B cell (primary cell): ENCODE measurements at regions not wholly inside any gene's neighbourhood (a gene's known extent, or its start where the extent isn't known, plus 50 kb on each side); places are given as distances from the start of the nearest gene placed in this dataset.
"Not testable (repeated sequence)": the region's sequence is repeated elsewhere in the genome, so short reads cannot be mapped to it uniquely, and the experiment has no call there.

Experiments used
- ATAC-seq: fragments of 200-7000 bp; cut with Tn5 transposase; one replicate; pipeline ENCODE4 v1.10.0; 2021; ENCODE audit warnings: low read depth, mild to moderate bottlenecking, moderate number of reproducible peaks, moderate library complexity
- CTCF ChIA-PET: fragments of 350-600 bp; sonication (Branson Sonifier 250); formaldehyde crosslinking; loops from one replicate; lab custom pipeline; 2021; ENCODE audit warnings: antibody characterized with exemption, inconsistent platforms; lab: Charles Lee
- POLR2A ChIA-PET: fragments of 350-600 bp; sonication (Branson Sonifier 250); formaldehyde crosslinking; loops from one replicate; lab custom pipeline; 2021; ENCODE audit warnings: antibody characterized with exemption; lab: Charles Lee
- DNase-seq: peaks from one replicate; pipeline ENCODE4 v3.0.0; 2013
- H2AFZ ChIP-seq: 2 replicates; pipeline ENCODE4 v1.6.1; 2012; ENCODE audit warnings: mild to moderate bottlenecking, low read depth, low read length; ENCODE audit not compliant: insufficient read depth, poor library complexity, severe bottlenecking
- H3K27ac ChIP-seq, 2 donors: 1 replicate in 1 of 2; 2 replicates in 1 of 2; pipeline ENCODE4 v1.5.1; 2012 to 2013; ENCODE audit warnings: low read length in 2 of 2, mild to moderate bottlenecking in 2 of 2, moderate library complexity in 1 of 2
- H3K27me3 ChIP-seq, 4 experiments: fragments of 200-600 bp in 1 of 4; sonication (generic) in 1 of 4; replicated peaks in 1 of 4; 1 replicate in 2 of 4; 2 replicates in 2 of 4; pipeline versions ENCODE4 v1.6.1 to v1.7.0; 2013 to 2016; ENCODE audit warnings: low read length in 3 of 4, mild to moderate bottlenecking in 2 of 4, mixed read lengths in 1 of 4, moderate library complexity in 1 of 4; ENCODE audit not compliant: insufficient read depth in 4 of 4, control insufficient read depth in 3 of 4; ENCODE audit errors: control extremely low read depth in 1 of 4
- H3K36me3 ChIP-seq, 2 experiments: replicated peaks in 1 of 2; 1 replicate in 1 of 2; 2 replicates in 1 of 2; pipeline versions ENCODE4 v1.6.1 to v1.7.1; 2013; ENCODE audit warnings: low read length in 1 of 2; ENCODE audit not compliant: insufficient read depth in 2 of 2, control insufficient read depth in 1 of 2; ENCODE audit errors: control extremely low read depth in 1 of 2, extremely low read depth in 1 of 2
- H3K4me1 ChIP-seq, 2 donors: fragments of 200-600 bp in 1 of 2; sonication (generic) in 1 of 2; 1 replicate in 1 of 2; 2 replicates in 1 of 2; pipeline versions ENCODE4 v1.5.1 to v1.6.1; 2013 to 2017; ENCODE audit warnings: low read length in 2 of 2; ENCODE audit not compliant: control insufficient read depth in 2 of 2, insufficient read depth in 2 of 2
- H3K4me2 ChIP-seq: replicated peaks from 2 replicates; pipeline ENCODE3; 2012; ENCODE audit warnings: mild to moderate bottlenecking, low read depth, low read length; ENCODE audit not compliant: poor library complexity, severe bottlenecking
- H3K4me3 ChIP-seq, 5 experiments: fragments of 200-600 bp in 1 of 5; sonication (generic) in 1 of 5; 1 replicate in 3 of 5; 2 replicates in 2 of 5; pipeline versions ENCODE4 v1.5.1 to v1.7.0; 2011 to 2016; ENCODE audit warnings: low read length in 4 of 5, mild to moderate bottlenecking in 4 of 5, low read depth in 2 of 5, control low read depth in 1 of 5, moderate library complexity in 1 of 5; ENCODE audit not compliant: insufficient read depth in 1 of 5; ENCODE audit errors: control extremely low read depth in 1 of 5, extremely low read depth in 1 of 5
- H3K79me2 ChIP-seq: fragments of 200-600 bp; sonication (generic); one replicate; pipeline ENCODE4 v1.6.0; 2016; ENCODE audit warnings: low read length; ENCODE audit not compliant: control insufficient read depth, insufficient read depth
- H3K9ac ChIP-seq: fragments of 200-600 bp; sonication (generic); 2 replicates; pipeline ENCODE4 v1.6.1; 2017; ENCODE audit warnings: mild to moderate bottlenecking, low read length, moderate library complexity
- H3K9me3 ChIP-seq, 3 donors: one replicate each; pipeline versions ENCODE4 v1.6.1 to v1.7.1; 2013; ENCODE audit warnings: low read length in 2 of 3; ENCODE audit not compliant: control insufficient read depth in 2 of 3, insufficient read depth in 1 of 3; ENCODE audit errors: control extremely low read depth in 1 of 3
- H4K20me1 ChIP-seq: 2 replicates; pipeline ENCODE4 v1.6.0; 2012; ENCODE audit warnings: mild to moderate bottlenecking, low read length; ENCODE audit not compliant: insufficient read depth, control insufficient read depth, poor library complexity, severe bottlenecking
- H3K27ac Mint-ChIP-seq: one replicate; pipeline ENCODE4 v1.8.0; 2021; ENCODE audit warnings: mixed read lengths
- H3K27me3 Mint-ChIP-seq: one replicate; pipeline ENCODE4 v1.8.0; 2021; ENCODE audit warnings: mixed read lengths
- H3K4me1 Mint-ChIP-seq: one replicate; pipeline ENCODE4 v1.8.0; 2021; ENCODE audit warnings: mixed read lengths
- H3K4me3 Mint-ChIP-seq: one replicate; pipeline ENCODE4 v1.8.0; 2021; ENCODE audit warnings: mixed read lengths
- H3K9me3 Mint-ChIP-seq: one replicate; pipeline ENCODE4 v1.8.0; 2022; ENCODE audit warnings: mixed read lengths; ENCODE audit not compliant: insufficient read depth
- EZH2 ChIP-seq: IDR thresholded peaks from 2 replicates; pipeline ENCODE4 v1.6.1; 2012; ENCODE audit warnings: borderline replicate concordance, low read depth, mild to moderate bottlenecking, moderate library complexity, low read length; ENCODE audit not compliant: insufficient read depth, poor library complexity, severe bottlenecking
- WGBS: methylation state at CpG from one replicate; pipeline ENCODE4 v1.1.5; 2013; ENCODE audit warnings: missing lambda C conversion rate; ENCODE audit not compliant: insufficient coverage; 5-methylcytosine and 5-hydroxymethylcytosine counted together
- intact Hi-C: fragments of 100-400 bp; cut with micrococcal nuclease; formaldehyde crosslinking; loops from one replicate; pipeline ENCODE4 v1.10.0; 2022
- TF ChIP-seq, protein P1 (sequence below): fragments of 200-600 bp; IDR thresholded peaks from one replicate; pipeline ENCODE4 v1.8.0; 2022; ENCODE audit warnings: antibody characterized with exemption, mild to moderate bottlenecking

DNA sequence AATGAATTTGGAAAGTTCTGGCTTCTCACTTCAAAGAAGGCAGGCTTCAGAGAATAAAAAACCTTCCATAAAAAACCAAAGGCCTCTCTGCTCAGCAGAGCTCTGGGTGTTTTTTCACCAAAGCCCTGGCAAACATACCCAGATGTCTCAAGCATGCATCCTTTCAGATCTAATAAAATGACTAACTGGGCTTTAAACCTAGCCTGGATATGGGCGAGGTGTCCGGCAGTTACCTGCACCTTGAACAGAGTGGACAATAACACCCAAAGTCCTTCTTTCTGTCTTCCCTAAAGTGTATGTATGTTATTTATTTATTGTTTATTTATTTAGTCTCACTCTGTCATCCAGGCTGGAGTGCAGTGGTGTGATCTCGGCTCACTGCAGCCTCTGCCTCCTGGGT lies 469.3 kb downstream of the XYLT1 start:
- POLR2A ChIA-PET: no interaction called here
- CTCF ChIA-PET: interaction anchor here (1.8 kb wide), 1 partner anchor 11 kb away, joined by 6 read pairs; no protein-coding TSS in a partner anchor
- TF ChIP-seq EZH2: no peak
- TF ChIP-seq, protein P1, sequence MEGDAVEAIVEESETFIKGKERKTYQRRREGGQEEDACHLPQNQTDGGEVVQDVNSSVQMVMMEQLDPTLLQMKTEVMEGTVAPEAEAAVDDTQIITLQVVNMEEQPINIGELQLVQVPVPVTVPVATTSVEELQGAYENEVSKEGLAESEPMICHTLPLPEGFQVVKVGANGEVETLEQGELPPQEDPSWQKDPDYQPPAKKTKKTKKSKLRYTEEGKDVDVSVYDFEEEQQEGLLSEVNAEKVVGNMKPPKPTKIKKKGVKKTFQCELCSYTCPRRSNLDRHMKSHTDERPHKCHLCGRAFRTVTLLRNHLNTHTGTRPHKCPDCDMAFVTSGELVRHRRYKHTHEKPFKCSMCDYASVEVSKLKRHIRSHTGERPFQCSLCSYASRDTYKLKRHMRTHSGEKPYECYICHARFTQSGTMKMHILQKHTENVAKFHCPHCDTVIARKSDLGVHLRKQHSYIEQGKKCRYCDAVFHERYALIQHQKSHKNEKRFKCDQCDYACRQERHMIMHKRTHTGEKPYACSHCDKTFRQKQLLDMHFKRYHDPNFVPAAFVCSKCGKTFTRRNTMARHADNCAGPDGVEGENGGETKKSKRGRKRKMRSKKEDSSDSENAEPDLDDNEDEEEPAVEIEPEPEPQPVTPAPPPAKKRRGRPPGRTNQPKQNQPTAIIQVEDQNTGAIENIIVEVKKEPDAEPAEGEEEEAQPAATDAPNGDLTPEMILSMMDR: no peak
- Histone ChIP-seq H3K9me3 (no peaks in the 10 kb centered on the region), H4K20me1 (no peaks in the 10 kb centered on the region), H2AFZ (no peak overlapping the region), H3K27me3 (no peaks in the 10 kb centered on the region), H3K9ac (no peak overlapping the region), H3K4me1 (peaks cover 5 to 6% of the 10 kb centered on the region in 2 donors), H3K79me2 (no peaks in the 10 kb centered on the region), H3K36me3 (no peaks in the 10 kb centered on the region), H3K4me3 (no peak overlapping the region), H3K27ac (no peak overlapping the region), H3K4me2 (no peak overlapping the region)
- H3K27me3 Mint-ChIP-seq: no peaks in the 10 kb centered on the region
- H3K9me3 Mint-ChIP-seq: no peaks in the 10 kb centered on the region
- DNase-seq: no peak
- H3K27ac Mint-ChIP-seq: no peak overlapping the region
- intact Hi-C loops: no loop called here
- no CpG with 5 or more reads among the region's 3 CpGs for WGBS
- H3K4me3 Mint-ChIP-seq: no peak overlapping the region
- ATAC-seq: no peak
- H3K4me1 Mint-ChIP-seq: peaks cover 7% of the 10 kb centered on the region

DNA sequence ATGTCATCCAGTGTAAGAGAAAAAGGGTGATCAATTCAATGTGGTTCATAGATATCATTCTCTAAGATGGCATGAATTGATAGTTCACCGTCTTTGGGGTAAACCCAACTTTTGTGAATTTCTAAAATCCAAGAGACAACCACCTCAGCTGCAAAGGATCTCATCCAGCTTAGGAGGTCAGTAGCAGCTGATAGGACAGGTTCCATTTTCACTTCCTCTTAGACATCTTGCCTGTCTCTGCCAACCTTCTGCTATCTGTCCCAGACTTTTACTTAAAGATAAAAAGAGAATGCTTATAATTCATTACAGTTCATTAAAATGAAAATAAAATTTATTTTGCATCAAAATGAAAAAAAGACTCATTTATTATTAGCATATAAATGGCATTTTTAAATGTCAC lies 468.2 kb downstream of the XYLT1 start:
- Histone ChIP-seq H3K4me2 (no peak overlapping the region), H3K4me1 (peaks cover 5 to 6% of the 10 kb centered on the region in 2 donors), H3K27ac (no peak overlapping the region), H4K20me1 (no peaks in the 10 kb centered on the region), H3K9me3 (no peaks in the 10 kb centered on the region), H3K4me3 (no peak overlapping the region), H3K27me3 (no peaks in the 10 kb centered on the region), H3K9ac (no peak overlapping the region), H2AFZ (no peak overlapping the region), H3K79me2 (no peaks in the 10 kb centered on the region), H3K36me3 (no peaks in the 10 kb centered on the region)
- Mint-ChIP-seq H3K27me3 (no peaks in the 10 kb centered on the region), H3K4me1 (peaks cover 7% of the 10 kb centered on the region), H3K4me3 (no peak overlapping the region), H3K9me3 (no peaks in the 10 kb centered on the region), H3K27ac (no peak overlapping the region)
- POLR2A ChIA-PET: no interaction called here
- peak; percentile 47 for ATAC-seq
- no peak for TF ChIP-seq EZH2
- TF ChIP-seq, protein P1: no peak
- WGBS: no CpG with 5 or more reads among the region's 1 CpG
- intact Hi-C loops: no loop called here
- CTCF ChIA-PET: no interaction called here
- DNase-seq: peak; percentile 44

DNA sequence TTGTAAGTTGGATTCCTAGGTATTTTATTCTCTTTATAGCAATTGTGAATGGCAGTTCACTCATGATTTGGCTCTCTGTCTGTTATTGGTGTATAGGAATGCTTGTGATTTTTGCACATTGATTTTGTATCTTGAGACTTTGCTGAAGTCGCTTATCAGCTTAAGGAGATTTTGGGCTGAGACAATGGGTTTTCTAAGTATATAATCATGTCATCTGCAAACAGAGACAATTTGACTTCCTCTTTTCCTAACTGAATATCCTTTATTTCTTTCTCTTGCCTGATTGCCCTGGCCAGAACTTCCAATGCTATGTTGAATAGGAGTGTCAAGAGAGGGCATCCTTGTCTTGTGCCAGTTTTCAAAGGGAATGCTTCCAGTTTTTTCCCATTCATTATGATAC lies 464.8 kb downstream of the XYLT1 start:
- H3K79me2 ChIP-seq, H2AFZ ChIP-seq, H3K9me3 ChIP-seq, DNase-seq, CTCF ChIA-PET, intact Hi-C loops, H3K4me1 ChIP-seq, H3K4me3 Mint-ChIP-seq, H3K4me1 Mint-ChIP-seq, H3K27ac Mint-ChIP-seq, H3K4me3 ChIP-seq, H3K27ac ChIP-seq, H3K27me3 ChIP-seq, H3K27me3 Mint-ChIP-seq, H3K4me2 ChIP-seq, H3K9ac ChIP-seq, ATAC-seq, H3K36me3 ChIP-seq, H4K20me1 ChIP-seq, H3K9me3 Mint-ChIP-seq, POLR2A ChIA-PET: not testable (repeated sequence)
- WGBS: no CpG with 5 or more reads among the region's 1 CpG
